ENCODE measurements at regions not wholly inside any gene's neighbourhood (a gene's known extent, or its start where the extent isn't known, plus 50 kb on each side); places are given as distances from the start of the nearest gene placed in this dataset.

DNA sequence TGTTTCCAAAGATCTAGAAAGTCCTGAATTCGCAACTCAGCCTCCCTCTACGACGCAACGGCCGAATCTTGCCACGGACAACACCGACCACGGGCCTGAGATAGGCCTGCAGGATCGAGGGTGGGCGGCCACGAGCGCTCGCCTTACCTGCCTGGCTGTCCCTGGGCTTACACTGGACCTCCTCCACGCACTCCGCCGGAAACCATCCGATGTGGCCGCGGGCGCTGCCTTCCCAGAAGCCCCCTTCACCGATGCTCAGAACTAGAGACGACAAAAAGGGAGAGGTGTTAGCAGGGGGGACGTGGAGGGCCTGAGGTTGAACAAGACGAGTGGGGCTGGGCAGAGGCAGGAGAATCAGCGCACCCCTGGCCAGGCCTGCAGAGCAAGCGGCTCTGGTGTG lies 400.0 kb downstream of the CTTN start:
- H3K4me3 ChIP-seq (replicated peaks in 1 of 3; ENCODE audit: insufficient read depth in 1 of 3, low read depth in 2 of 3, low read length in 3 of 3) = no peak overlapping the region
- BruUV-seq (replicated peaks) = no TSS peak
- H3K9me3 ChIP-seq (ENCODE audit: low read length) = peaks cover 10% of the 10 kb centered on the region
- in situ Hi-C loops (cut with HindIII; ENCODE audit: extremely low pct_ligation_motif_present, low pct_unique_long_range_greater_than_20kb) (no loop called here), intact Hi-C loops (cut with micrococcal nuclease; ENCODE audit: unreplicated experiment) (no loop called here)
- CTCF ChIA-PET (ENCODE audit: low intra/inter-chr PET ratio, low total read pairs) = no interaction called here
- ATAC-seq (no peak), DNase-seq (ENCODE audit: low spot score) (no peak), FAIRE-seq (no peak)
- no peaks in the 10 kb centered on the region for H4K20me1 ChIP-seq (ENCODE audit: insufficient read depth, low read length)
- no peak overlapping the region for H3K9ac ChIP-seq (ENCODE audit: insufficient read depth, low read depth, low read length)
- POLR2A ChIA-PET = no interaction called here
- no peaks in the 10 kb centered on the region for H3K79me2 ChIP-seq (ENCODE audit: insufficient read depth, low read length)
- WGBS (ENCODE audit: low lambda C conversion rate) = 98% methylated on average over 26 of the region's 26 CpGs
- H3K4me2 ChIP-seq (ENCODE audit: low read depth, low read length) = no peak overlapping the region
- H3K4me1 ChIP-seq (ENCODE audit: insufficient read depth, low read length) = no peaks in the 10 kb centered on the region
- TF ChIP-seq SUZ12 (IDR thresholded peaks at IDR 0.05; ENCODE audit: low read depth, low read length) (no peak), MIXL1 (CRISPR knock-in tag; IDR thresholded peaks at IDR 0.05) (no peak), ZNF501 (CRISPR knock-in tag; IDR thresholded peaks at IDR 0.05) (no peak), AGO2 (optimal IDR thresholded peaks at IDR 0.05; ENCODE audit: low read depth, low read length) (peak; percentile 59), ZNF546 (CRISPR knock-in tag; conservative IDR thresholded peaks at IDR 0.05) (no peak)
- peaks cover 27 to 76% of the 10 kb centered on the region in 2 experiments; a peak in 4 of 5 replicates for H3K36me3 ChIP-seq (replicated peaks in 1 of 2; ENCODE audit: control insufficient read depth in 1 of 2, insufficient read depth in 2 of 2, low read length in 2 of 2)
- no peak overlapping the region for H3K27ac ChIP-seq (ENCODE audit: extremely low read length, insufficient read depth, low read length)
- no peaks in the 10 kb centered on the region for H3K27me3 ChIP-seq (ENCODE audit: control insufficient read depth in 1 of 2, insufficient read depth in 2 of 2, low read length in 2 of 2)
- H2AFZ ChIP-seq (ENCODE audit: low read length) = no peak overlapping the region

DNA sequence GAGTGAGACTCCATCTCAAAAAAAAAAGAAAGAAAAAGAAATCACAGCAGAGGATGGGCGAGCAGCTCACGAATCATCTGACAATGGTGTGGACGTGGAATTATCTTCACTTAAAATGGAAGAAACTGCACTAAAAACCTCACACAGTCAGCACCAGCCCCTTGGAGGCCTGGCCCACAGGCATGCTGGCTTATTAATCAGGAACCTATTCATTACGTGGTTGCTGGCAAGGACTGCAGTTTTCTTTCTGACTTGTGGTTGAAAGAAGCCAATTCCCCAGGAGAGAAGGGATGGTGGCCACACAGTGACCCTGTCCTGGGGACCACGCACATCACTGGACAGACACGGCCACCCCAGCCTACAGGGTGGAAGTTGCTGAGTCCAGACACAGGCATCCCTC lies 401.1 kb downstream of the CTTN start:
- H3K9ac ChIP-seq (ENCODE audit: insufficient read depth, low read depth, low read length) = no peak overlapping the region
- no TSS peak for BruUV-seq (replicated peaks)
- H3K27ac ChIP-seq (ENCODE audit: extremely low read length, insufficient read depth, low read length) = no peak overlapping the region
- in situ Hi-C loops (cut with HindIII; ENCODE audit: extremely low pct_ligation_motif_present, low pct_unique_long_range_greater_than_20kb) (no loop called here), intact Hi-C loops (cut with micrococcal nuclease; ENCODE audit: unreplicated experiment) (no loop called here)
- H4K20me1 ChIP-seq (ENCODE audit: insufficient read depth, low read length) = no peaks in the 10 kb centered on the region
- FAIRE-seq (no peak), ATAC-seq (no peak), DNase-seq (ENCODE audit: low spot score) (no peak)
- no peaks in the 10 kb centered on the region for H3K27me3 ChIP-seq (ENCODE audit: control insufficient read depth in 1 of 2, insufficient read depth in 2 of 2, low read length in 2 of 2)
- H3K36me3 ChIP-seq (replicated peaks in 1 of 2; ENCODE audit: control insufficient read depth in 1 of 2, insufficient read depth in 2 of 2, low read length in 2 of 2) = peaks cover 30 to 77% of the 10 kb centered on the region in 2 experiments; a peak in 4 of 5 replicates
- no peaks in the 10 kb centered on the region for H3K4me1 ChIP-seq (ENCODE audit: insufficient read depth, low read length)
- no peak overlapping the region for H2AFZ ChIP-seq (ENCODE audit: low read length)
- H3K79me2 ChIP-seq (ENCODE audit: insufficient read depth, low read length) = no peaks in the 10 kb centered on the region
- WGBS (ENCODE audit: low lambda C conversion rate) = 96% methylated on average over 3 of the region's 6 CpGs
- no peaks in the 10 kb centered on the region; the same call in 1 of the 2 replicates for H3K9me3 ChIP-seq (ENCODE audit: low read length)
- no peak overlapping the region for H3K4me3 ChIP-seq (replicated peaks in 1 of 3; ENCODE audit: insufficient read depth in 1 of 3, low read depth in 2 of 3, low read length in 3 of 3)
- H3K4me2 ChIP-seq (ENCODE audit: low read depth, low read length) = no peak overlapping the region
- POLR2A ChIA-PET = no interaction called here
- CTCF ChIA-PET (ENCODE audit: low intra/inter-chr PET ratio, low total read pairs) = no interaction called here
- no peak for TF ChIP-seq BCL6 (CRISPR knock-in tag; IDR thresholded peaks at IDR 0.05)
- TF ChIP-seq ZNF350 (CRISPR knock-in tag; IDR thresholded peaks at IDR 0.05; ENCODE audit: borderline replicate concordance, low read depth) = no peak
- no peak for TF ChIP-seq TBX3 (IDR thresholded peaks at IDR 0.05; ENCODE audit: borderline replicate concordance)
- TF ChIP-seq, protein P1, sequence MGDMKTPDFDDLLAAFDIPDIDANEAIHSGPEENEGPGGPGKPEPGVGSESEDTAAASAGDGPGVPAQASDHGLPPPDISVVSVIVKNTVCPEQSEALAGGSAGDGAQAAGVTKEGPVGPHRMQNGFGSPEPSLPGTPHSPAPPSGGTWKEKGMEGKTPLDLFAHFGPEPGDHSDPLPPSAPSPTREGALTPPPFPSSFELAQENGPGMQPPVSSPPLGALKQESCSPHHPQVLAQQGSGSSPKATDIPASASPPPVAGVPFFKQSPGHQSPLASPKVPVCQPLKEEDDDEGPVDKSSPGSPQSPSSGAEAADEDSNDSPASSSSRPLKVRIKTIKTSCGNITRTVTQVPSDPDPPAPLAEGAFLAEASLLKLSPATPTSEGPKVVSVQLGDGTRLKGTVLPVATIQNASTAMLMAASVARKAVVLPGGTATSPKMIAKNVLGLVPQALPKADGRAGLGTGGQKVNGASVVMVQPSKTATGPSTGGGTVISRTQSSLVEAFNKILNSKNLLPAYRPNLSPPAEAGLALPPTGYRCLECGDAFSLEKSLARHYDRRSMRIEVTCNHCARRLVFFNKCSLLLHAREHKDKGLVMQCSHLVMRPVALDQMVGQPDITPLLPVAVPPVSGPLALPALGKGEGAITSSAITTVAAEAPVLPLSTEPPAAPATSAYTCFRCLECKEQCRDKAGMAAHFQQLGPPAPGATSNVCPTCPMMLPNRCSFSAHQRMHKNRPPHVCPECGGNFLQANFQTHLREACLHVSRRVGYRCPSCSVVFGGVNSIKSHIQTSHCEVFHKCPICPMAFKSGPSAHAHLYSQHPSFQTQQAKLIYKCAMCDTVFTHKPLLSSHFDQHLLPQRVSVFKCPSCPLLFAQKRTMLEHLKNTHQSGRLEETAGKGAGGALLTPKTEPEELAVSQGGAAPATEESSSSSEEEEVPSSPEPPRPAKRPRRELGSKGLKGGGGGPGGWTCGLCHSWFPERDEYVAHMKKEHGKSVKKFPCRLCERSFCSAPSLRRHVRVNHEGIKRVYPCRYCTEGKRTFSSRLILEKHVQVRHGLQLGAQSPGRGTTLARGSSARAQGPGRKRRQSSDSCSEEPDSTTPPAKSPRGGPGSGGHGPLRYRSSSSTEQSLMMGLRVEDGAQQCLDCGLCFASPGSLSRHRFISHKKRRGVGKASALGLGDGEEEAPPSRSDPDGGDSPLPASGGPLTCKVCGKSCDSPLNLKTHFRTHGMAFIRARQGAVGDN (CRISPR knock-in tag; IDR thresholded peaks at IDR 0.05) = no peak
- no peak for TF ChIP-seq MED1 (CRISPR knock-in tag; IDR thresholded peaks at IDR 0.05)
- no peak for TF ChIP-seq PHF5A (CRISPR knock-in tag; IDR thresholded peaks at IDR 0.05; ENCODE audit: low read depth, unreplicated experiment)
